NOMO-1 treated with DMSO at 0.1 percent for 48 hours (cell line): ENCODE measurements at regions not wholly inside any gene's neighbourhood (a gene's known extent, or its start where the extent isn't known, plus 50 kb on each side); places are given as distances from the start of the nearest gene placed in this dataset.

Source experiments
- DNase-seq: peaks from one replicate; lab custom pipeline; 2025; ENCODE audit not compliant: unreplicated experiment; lab: John Stamatoyannopoulos, UW

DNA sequence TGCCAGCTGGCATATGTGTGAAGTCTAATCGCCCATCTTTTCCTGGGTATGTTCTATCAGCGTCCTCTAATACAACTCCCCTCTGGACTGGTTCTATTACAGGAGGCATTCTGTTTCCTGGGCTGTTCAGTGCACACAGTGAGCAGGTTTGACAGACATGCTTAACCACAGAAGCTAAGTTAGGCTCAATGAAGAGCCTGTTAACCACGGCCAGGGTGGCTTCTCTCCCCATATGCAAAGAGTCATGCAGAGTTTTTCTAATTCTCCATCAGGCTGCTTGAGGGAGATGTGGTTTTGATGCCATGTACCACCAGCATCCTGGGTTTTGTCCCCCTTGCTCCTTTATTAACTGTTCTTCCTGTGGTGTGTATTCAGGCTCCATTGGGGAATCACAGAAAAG, 57.2 kb upstream of the ALOX12 start:
- no peak for DNase-seq

GRCh38 chr17:6940186-6940649, 55.6 kb upstream of the ALOX12 start:
- DNase-seq: peak; percentile 76

- DNase-seq: no peak
Measured at GRCh38 chr17:6941989-6942388, 53.9 kb upstream of the ALOX12 start.

DNA sequence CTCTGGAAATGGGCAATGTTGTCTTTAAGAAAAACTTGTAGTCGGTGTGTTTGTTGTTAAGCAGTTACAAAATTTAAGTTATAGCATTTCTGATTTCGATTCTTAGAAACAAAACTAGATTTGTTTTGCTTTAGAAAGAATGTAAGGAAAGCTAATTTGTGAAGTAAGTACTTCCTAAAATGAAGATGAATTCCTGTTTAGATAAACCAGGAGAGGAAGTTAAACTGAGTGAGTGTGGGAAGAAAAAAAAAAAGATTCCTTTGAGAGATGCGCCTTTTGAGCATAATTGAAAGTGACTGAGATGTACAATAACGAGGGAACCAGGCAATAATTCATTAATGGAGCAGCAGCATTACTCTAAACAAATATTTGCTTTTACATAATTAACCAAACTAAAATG, 52.4 kb upstream of the ALOX12 start:
- no peak for DNase-seq
